ENCODE measurements at regions not wholly inside any gene's neighbourhood (a gene's known extent, or its start where the extent isn't known, plus 50 kb on each side); places are given as distances from the start of the nearest gene placed in this dataset.

- in situ Hi-C loops (cut with MboI; ENCODE audit: low sequenced_read_pairs) = no loop called here
Measured at GRCh38 chr7:11895337-11895736, 63.3 kb upstream of the THSD7A start.

- in situ Hi-C loops (cut with MboI; ENCODE audit: low sequenced_read_pairs) = no loop called here
Measured at GRCh38 chr7:11896663-11897062, 64.7 kb upstream of the THSD7A start.

GRCh38 chr7:11899247-11899646 is 67.2 kb upstream of the THSD7A start:
- in situ Hi-C loops (cut with MboI; ENCODE audit: low sequenced_read_pairs) = no loop called here

- in situ Hi-C loops (cut with MboI; ENCODE audit: low sequenced_read_pairs) = no loop called here
Measured at GRCh38 chr7:11910253-11910652, 78.3 kb upstream of the THSD7A start.

GRCh38 chr7:11911900-11912299 is 79.9 kb upstream of the THSD7A start:
- in situ Hi-C loops (cut with MboI; ENCODE audit: low sequenced_read_pairs) = no loop called here

- in situ Hi-C loops (cut with MboI; ENCODE audit: low sequenced_read_pairs) = no loop called here
Measured at GRCh38 chr7:11914645-11915044, 82.6 kb upstream of the THSD7A start.

GRCh38 chr7:11923376-11923930 is 91.5 kb upstream of the THSD7A start:
- in situ Hi-C loops (cut with MboI; ENCODE audit: low sequenced_read_pairs) = no loop called here

- in situ Hi-C loops (cut with MboI; ENCODE audit: low sequenced_read_pairs) = no loop called here
Measured at GRCh38 chr7:11931307-11931706, 99.3 kb upstream of the THSD7A start.

GRCh38 chr7:11934796-11935195 is 102.8 kb upstream of the THSD7A start:
- in situ Hi-C loops (cut with MboI; ENCODE audit: low sequenced_read_pairs) = no loop called here

- in situ Hi-C loops (cut with MboI; ENCODE audit: low sequenced_read_pairs) = no loop called here
Measured at GRCh38 chr7:11935905-11936304, 103.9 kb upstream of the THSD7A start.

GRCh38 chr7:11946794-11947193 is 114.8 kb upstream of the THSD7A start:
- in situ Hi-C loops (cut with MboI; ENCODE audit: low sequenced_read_pairs) = no loop called here

- in situ Hi-C loops (cut with MboI; ENCODE audit: low sequenced_read_pairs) = no loop called here
Measured at GRCh38 chr7:11950281-11950680, 118.3 kb upstream of the THSD7A start.

- in situ Hi-C loops (cut with MboI; ENCODE audit: low sequenced_read_pairs) = no loop called here
Measured at GRCh38 chr7:11950942-11951341, 118.9 kb upstream of the THSD7A start.

GRCh38 chr7:11951909-11952308 is 119.9 kb upstream of the THSD7A start:
- in situ Hi-C loops (cut with MboI; ENCODE audit: low sequenced_read_pairs) = no loop called here

- in situ Hi-C loops (cut with MboI; ENCODE audit: low sequenced_read_pairs) = no loop called here
Measured at GRCh38 chr7:11952972-11953371, 121.0 kb upstream of the THSD7A start.

- in situ Hi-C loops (cut with MboI; ENCODE audit: low sequenced_read_pairs) = no loop called here
Measured at GRCh38 chr7:11956991-11957390, 125.0 kb upstream of the THSD7A start.

- in situ Hi-C loops (cut with MboI; ENCODE audit: low sequenced_read_pairs) = no loop called here
Measured at GRCh38 chr7:11957956-11958355, 126.0 kb upstream of the THSD7A start.

- in situ Hi-C loops (cut with MboI; ENCODE audit: low sequenced_read_pairs) = no loop called here
Measured at GRCh38 chr7:11959121-11959520, 127.1 kb upstream of the THSD7A start.

- in situ Hi-C loops (cut with MboI; ENCODE audit: low sequenced_read_pairs) = no loop called here
Measured at GRCh38 chr7:11960621-11961020, 128.6 kb upstream of the THSD7A start.

GRCh38 chr7:11969643-11970042 is 137.6 kb upstream of the THSD7A start:
- in situ Hi-C loops (cut with MboI; ENCODE audit: low sequenced_read_pairs) = no loop called here

- in situ Hi-C loops (cut with MboI; ENCODE audit: low sequenced_read_pairs) = no loop called here
Measured at GRCh38 chr7:11970132-11970531, 138.1 kb upstream of the THSD7A start.

GRCh38 chr7:11985376-11985775 is 153.4 kb upstream of the THSD7A start:
- in situ Hi-C loops (cut with MboI; ENCODE audit: low sequenced_read_pairs) = no loop called here

- in situ Hi-C loops (cut with MboI; ENCODE audit: low sequenced_read_pairs) = no loop called here
Measured at GRCh38 chr7:11985971-11986370, 154.0 kb upstream of the THSD7A start.

GRCh38 chr7:11988186-11988585 is 156.2 kb upstream of the THSD7A start:
- in situ Hi-C loops (cut with MboI; ENCODE audit: low sequenced_read_pairs) = no loop called here

All from HL-60/S4 (cell line).